Osteocyte (in vitro differentiated cells): ENCODE measurements at regions not wholly inside any gene's neighbourhood (a gene's known extent, or its start where the extent isn't known, plus 50 kb on each side); places are given as distances from the start of the nearest gene placed in this dataset.

Experiments used
- DNase-seq: peaks from one replicate; pipeline ENCODE4 v3.0.0; 2021; ENCODE audit warnings: mixed read lengths; ENCODE audit not compliant: unreplicated experiment; ENCODE audit errors: extremely low spot score
- H3K27ac Mint-ChIP-seq: one replicate; pipeline ENCODE4 v1.8.0; 2021; ENCODE audit warnings: mild to moderate bottlenecking, mixed read lengths; ENCODE audit not compliant: unreplicated experiment
- H3K27me3 Mint-ChIP-seq: one replicate; pipeline ENCODE4 v1.8.0; 2021; ENCODE audit warnings: mixed read lengths; ENCODE audit not compliant: unreplicated experiment
- H3K36me3 Mint-ChIP-seq: one replicate; pipeline ENCODE4 v1.8.0; 2021; ENCODE audit warnings: mixed read lengths; ENCODE audit not compliant: unreplicated experiment
- H3K4me1 Mint-ChIP-seq: one replicate; pipeline ENCODE4 v1.8.0; 2021; ENCODE audit warnings: mixed read lengths; ENCODE audit not compliant: unreplicated experiment
- H3K4me3 Mint-ChIP-seq: one replicate; pipeline ENCODE4 v1.8.0; 2021; ENCODE audit warnings: mild to moderate bottlenecking, moderate library complexity, mixed read lengths; ENCODE audit not compliant: unreplicated experiment
- H3K9me3 Mint-ChIP-seq: one replicate; pipeline ENCODE4 v1.8.0; 2021; ENCODE audit warnings: mixed read lengths; ENCODE audit not compliant: unreplicated experiment
- TF ChIP-seq, protein P1 (sequence below): fragments of 200-600 bp; sonication (generic); IDR thresholded peaks from 2 replicates; pipeline ENCODE4 v1.5.0; 2021; ENCODE audit warnings: antibody characterized with exemption, mild to moderate bottlenecking, moderate library complexity

- H3K4me3 Mint-ChIP-seq, result no peak overlapping the region
- H3K9me3 Mint-ChIP-seq, result no peaks in the 10 kb centered on the region
- no peak for DNase-seq
- H3K27me3 Mint-ChIP-seq, result no peaks in the 10 kb centered on the region
- no peaks in the 10 kb centered on the region for H3K36me3 Mint-ChIP-seq
- peaks cover 21% of the 10 kb centered on the region for H3K4me1 Mint-ChIP-seq
- TF ChIP-seq, protein P1, sequence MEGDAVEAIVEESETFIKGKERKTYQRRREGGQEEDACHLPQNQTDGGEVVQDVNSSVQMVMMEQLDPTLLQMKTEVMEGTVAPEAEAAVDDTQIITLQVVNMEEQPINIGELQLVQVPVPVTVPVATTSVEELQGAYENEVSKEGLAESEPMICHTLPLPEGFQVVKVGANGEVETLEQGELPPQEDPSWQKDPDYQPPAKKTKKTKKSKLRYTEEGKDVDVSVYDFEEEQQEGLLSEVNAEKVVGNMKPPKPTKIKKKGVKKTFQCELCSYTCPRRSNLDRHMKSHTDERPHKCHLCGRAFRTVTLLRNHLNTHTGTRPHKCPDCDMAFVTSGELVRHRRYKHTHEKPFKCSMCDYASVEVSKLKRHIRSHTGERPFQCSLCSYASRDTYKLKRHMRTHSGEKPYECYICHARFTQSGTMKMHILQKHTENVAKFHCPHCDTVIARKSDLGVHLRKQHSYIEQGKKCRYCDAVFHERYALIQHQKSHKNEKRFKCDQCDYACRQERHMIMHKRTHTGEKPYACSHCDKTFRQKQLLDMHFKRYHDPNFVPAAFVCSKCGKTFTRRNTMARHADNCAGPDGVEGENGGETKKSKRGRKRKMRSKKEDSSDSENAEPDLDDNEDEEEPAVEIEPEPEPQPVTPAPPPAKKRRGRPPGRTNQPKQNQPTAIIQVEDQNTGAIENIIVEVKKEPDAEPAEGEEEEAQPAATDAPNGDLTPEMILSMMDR, result no peak
- no peak overlapping the region for H3K27ac Mint-ChIP-seq
Measured at GRCh38 chr6:71507183-71507582, 218.6 kb downstream of the OGFRL1 start.

DNA sequence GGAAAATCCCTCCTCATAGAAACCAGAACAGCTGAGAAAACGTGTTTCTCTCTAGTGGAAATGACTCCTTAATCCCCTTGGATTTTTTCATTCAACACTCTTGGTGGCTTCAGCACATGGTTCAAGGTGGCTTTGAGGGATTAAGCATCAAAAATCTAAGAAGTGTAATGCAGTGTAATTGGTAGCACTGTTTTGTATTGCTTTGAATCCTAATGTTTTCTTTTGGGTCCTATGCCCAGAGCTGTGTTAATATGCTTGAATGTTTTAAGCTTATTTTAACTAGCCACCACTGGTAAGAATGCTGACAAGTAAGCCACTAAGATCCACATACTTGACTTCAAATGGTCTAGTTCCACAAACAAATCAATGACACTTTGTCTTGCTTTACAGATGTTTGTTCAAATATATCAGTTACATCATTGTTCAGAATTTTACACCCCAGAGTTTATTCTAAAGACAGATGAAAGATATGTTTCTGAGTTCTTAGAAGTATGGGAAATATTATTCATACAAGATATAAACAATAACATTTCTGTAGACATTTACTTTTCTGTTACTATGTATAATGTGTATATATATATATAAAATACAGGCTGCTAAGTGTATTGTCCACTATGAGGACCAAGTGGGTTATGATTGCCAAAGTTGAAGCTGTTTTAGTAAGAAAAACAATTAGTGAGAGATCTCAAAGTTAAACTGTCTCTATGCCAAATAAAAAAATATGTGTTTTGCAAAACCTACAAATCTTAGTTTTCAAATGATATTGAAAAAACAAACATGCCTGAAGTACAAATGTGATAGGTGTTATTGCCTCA lies 220.8 kb downstream of the OGFRL1 start:
- TF ChIP-seq, protein P1, result no peak
- peaks cover 9% of the 10 kb centered on the region for H3K4me1 Mint-ChIP-seq
- peak overlapping the region; percentile 43 for H3K27ac Mint-ChIP-seq
- no peak overlapping the region for H3K4me3 Mint-ChIP-seq
- H3K9me3 Mint-ChIP-seq, result no peaks in the 10 kb centered on the region
- no peaks in the 10 kb centered on the region for H3K27me3 Mint-ChIP-seq
- no peaks in the 10 kb centered on the region for H3K36me3 Mint-ChIP-seq
- no peak for DNase-seq

DNA sequence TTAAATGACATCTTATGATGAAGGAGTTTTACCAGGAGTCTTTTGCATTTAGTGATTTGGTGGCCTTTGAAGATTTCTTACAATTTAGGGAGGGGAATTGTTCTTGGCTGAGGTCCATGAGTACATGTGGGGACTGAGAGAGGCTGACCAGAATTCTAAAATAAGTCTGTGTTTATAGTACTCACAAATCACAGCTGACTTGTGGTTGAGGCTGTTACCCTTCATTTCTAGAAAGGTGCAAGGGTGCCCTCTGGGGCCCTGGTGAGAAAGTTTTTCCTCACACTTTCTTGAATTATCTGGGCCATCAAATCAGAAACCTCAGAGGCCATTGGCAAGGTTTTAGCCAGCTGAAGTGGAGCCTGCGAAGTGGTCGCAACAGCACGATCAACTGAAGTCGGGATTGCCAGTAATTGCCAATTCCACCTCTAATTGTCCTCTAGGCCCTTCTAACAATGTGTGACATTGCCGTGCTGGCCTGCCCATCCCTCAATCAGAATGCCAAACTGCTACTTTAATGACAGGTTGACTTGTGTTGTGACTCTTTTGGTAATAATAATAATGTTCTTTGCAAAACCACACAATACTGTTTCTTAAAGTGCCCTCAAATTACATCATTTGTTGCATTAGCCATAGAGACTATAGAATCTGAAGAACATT lies 221.6 kb downstream of the OGFRL1 start:
- TF ChIP-seq, protein P1, result peak; percentile 87
- Mint-ChIP-seq H3K9me3 (no peaks in the 10 kb centered on the region), H3K4me1 (peaks cover 9% of the 10 kb centered on the region), H3K4me3 (no peak overlapping the region), H3K27ac (peak overlapping the region; percentile 43), H3K27me3 (no peaks in the 10 kb centered on the region), H3K36me3 (no peaks in the 10 kb centered on the region)
- DNase-seq, result peak; percentile 86

DNA sequence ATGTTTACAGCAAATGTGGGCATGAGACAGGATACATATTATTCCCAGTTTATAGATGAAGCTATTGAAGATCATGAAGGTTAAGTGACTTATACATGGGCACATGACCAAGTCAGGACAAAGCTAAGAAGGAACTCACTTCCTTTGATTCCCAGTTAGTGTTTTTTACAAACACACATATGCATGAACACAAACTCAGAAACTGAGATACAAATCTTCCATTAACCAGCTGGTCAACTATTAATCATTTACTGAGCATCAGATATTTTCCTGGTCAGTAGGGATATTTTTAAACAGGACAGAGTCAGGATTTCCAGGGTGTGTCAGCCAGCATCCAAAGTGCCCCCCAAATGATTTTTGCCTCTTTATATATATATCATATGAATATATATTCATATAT lies 222.2 kb downstream of the OGFRL1 start:
- no peaks in the 10 kb centered on the region for H3K27me3 Mint-ChIP-seq
- H3K4me3 Mint-ChIP-seq, result no peak overlapping the region
- TF ChIP-seq, protein P1, result no peak
- no peaks in the 10 kb centered on the region for H3K9me3 Mint-ChIP-seq
- no peaks in the 10 kb centered on the region for H3K36me3 Mint-ChIP-seq
- H3K27ac Mint-ChIP-seq, result no peak overlapping the region
- DNase-seq, result no peak
- H3K4me1 Mint-ChIP-seq, result peaks cover 9% of the 10 kb centered on the region

- H3K4me3 Mint-ChIP-seq, result no peak overlapping the region
- no peaks in the 10 kb centered on the region for H3K9me3 Mint-ChIP-seq
- no peak for DNase-seq
- no peak overlapping the region for H3K27ac Mint-ChIP-seq
- H3K36me3 Mint-ChIP-seq, result no peaks in the 10 kb centered on the region
- TF ChIP-seq, protein P1, result no peak
- peaks cover 9% of the 10 kb centered on the region for H3K4me1 Mint-ChIP-seq
- no peaks in the 10 kb centered on the region for H3K27me3 Mint-ChIP-seq
Measured at GRCh38 chr6:71512256-71512655, 223.6 kb downstream of the OGFRL1 start.
